GM19240 (cell line): ENCODE measurements at regions not wholly inside any gene's neighbourhood (a gene's known extent, or its start where the extent isn't known, plus 50 kb on each side); places are given as distances from the start of the nearest gene placed in this dataset.

Experiments
- DNase-seq: peaks from one replicate; pipeline ENCODE4 v3.0.0; 2011; ENCODE audit warnings: low spot score; ENCODE audit not compliant: insufficient read length

DNA sequence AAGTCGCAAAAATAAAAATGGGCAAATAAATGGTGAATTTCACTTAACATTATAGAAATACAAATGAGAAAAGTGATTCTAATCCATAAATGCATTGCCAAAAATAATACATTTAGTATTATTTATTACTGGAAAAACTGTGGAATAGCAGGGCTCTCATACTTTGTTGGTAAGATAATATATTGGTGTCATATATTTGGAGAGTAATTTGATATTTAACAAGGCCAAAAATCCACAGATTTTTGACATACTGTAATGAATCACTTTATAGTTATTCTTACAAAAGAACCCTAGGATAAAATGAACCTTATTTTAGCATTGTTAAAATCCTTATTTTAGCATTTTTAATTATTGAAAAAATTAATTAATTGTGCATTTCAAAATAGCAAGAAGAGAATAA is 397.2 kb upstream of the DAB2 start:
- DNase-seq, result no peak

DNA sequence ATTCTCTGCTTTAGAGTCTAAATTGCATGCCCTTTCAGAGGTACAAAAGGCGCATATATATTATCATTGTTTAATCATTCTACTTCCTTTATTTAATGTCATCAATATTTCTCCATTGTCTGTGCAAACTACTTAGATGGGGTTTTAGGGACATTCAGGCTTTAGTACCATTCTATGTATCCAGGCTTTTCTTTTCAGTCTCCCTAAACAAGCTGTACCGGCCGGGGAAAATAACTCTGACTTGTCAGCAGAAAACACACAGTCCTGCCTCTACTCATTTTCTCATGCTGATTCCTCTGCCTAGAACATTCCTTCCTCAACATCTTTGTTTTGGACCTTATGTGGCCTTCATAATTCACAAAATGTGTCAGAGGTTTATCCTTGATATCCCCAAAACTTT is 392.1 kb upstream of the DAB2 start:
- no peak for DNase-seq

DNA sequence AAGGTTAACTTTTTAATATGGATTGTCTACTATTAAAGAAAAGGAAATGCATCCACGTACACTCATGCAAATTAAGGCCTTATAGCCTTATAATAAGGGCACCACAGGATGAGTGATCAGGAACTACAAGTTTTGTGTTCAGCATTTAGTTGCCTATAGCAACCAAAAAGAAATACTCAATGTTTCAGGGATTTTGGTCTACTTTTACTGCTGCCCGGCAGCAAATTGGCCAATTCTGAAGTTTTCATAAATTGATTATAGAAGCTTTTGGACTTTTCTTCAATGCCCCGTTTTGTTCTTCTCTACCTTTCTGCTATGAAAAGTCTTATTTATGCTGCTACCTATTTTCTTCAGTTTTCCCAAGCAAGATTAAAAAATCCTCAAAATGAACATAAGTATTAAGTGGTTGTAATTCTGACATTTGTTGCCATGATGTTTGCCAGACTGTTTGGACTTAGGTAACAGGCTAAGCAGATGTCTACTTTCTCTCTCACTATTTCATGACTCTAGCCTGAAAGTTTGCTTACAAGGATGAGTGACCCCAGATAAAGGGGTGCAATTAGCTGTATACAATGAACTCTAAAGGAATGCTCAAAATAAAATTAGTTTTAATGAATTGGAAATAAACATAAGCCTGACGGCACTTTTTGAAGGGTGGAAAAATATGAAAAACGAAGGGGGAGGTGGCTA is 391.5 kb upstream of the DAB2 start:
- DNase-seq, result no peak

DNA sequence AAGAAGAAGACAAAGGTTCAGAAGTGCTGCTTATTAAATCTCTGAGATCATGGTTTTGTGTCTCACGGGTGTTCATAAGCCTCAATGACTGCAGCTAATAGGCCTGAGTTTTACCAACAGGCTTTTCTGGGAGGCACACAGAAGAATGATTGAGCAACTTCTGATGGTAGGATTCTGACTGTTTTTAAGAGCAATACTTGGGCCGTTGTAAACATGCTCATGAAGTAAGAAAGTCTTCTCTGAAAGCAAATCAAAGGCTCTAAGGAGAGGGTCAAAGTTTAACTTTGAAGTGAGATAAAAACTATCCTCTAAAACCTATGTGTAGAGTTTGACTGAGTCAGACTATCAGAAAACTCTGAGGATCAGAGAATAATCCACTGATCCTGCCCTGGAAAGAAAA is 390.9 kb upstream of the DAB2 start:
- no peak for DNase-seq

DNA sequence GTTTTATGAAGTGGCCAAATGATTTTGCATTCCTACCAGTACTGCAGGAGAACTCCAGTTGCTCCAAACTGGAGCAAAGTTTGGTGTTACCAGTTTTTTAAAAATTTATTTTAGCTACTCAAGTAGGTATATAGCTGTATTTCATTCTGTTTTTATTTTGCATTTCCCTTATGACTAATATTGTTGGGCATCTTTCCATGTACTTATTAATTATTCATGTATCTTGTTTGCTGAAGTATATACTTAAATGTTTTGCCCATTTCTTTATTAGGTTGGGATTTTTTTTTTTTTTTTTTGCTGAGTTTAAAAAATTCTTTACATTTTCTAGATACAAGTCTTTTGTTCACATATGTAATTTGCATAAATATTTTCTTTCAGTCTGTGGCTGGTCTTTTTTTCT is 386.6 kb upstream of the DAB2 start:
- no peak for DNase-seq

DNA sequence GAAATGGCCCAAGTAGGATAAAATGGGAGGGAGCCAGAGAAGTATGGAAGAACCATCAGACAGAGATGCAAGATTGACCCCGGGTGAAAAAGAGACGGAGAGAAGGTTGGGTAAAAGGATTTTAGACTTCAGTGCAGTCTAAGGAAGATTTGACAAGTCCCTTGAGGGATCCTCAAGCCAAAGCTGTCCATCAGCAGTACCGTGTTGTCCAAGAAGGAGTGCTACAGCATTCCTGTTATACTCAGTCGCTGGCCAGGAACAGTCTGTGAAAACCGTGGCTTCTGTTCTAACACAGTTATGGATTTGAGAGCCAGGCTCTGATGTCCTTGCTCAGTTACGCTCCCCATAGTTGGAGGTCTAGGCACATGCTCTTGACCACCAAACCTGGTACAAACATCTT is 383.9 kb upstream of the DAB2 start:
- no peak for DNase-seq

DNA sequence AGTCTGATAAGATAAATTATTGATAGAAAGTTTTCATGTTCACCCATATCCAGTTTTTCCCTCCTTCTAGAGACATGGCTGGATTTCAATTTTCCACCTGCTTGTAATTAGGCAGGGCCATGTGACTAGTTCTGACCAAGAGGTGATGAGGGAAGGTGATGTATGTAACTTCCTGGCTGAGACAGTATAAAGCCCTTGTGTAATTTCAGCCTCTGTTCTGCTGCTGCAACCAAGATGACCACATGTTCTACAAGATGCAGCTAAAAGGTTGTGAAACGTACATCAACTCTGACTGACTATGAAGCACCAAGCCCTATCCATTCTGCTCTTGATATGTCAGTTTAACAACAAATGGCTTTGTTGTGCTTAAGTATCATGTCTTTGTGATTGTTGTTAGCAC is 376.5 kb upstream of the DAB2 start:
- no peak for DNase-seq

DNA sequence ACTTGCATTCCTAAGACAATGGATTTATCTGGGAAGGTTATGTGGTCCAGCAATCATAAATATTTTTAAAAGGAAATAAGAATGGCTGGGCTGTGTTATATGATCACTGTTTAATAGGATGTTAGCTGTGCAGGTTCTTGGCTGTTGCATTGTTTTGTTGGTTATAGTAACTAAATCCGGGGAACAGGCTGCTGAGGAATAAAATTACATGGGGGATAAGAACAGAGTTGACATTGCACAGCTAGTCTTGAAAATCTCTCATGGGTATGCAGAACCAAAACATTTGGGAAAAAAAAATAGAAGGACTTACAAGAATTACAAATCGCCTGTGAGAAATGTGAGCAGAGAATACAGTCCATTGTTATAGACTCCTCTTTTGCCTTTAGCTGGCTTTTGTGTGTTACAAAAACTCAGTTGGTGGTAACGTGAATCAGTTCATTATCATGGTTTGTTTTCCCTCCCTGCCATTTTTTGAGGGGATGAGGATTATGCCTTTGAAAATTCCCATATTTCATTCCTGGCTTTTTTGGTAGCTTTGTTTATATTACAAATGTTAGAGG is 375.3 kb upstream of the DAB2 start:
- DNase-seq, result no peak

DNA sequence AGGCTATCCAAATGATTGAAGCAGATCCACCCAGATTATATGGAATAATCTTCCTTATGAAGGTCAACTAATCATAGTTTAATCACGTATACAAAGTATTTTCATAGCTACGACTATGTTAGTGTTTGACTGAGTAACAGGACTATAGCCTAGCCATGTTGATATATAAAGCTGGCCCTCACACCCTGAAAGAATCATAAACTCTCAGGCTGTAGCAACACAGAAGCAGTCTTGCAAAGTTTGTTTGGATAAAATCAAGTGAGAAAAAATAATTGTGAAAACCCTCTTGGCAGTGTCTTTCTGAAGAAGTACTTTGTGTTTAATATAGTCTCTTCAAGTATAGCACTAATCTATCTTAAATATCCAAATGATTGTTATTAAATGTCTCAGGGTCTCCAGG is 374.5 kb upstream of the DAB2 start:
- DNase-seq, result no peak

DNA sequence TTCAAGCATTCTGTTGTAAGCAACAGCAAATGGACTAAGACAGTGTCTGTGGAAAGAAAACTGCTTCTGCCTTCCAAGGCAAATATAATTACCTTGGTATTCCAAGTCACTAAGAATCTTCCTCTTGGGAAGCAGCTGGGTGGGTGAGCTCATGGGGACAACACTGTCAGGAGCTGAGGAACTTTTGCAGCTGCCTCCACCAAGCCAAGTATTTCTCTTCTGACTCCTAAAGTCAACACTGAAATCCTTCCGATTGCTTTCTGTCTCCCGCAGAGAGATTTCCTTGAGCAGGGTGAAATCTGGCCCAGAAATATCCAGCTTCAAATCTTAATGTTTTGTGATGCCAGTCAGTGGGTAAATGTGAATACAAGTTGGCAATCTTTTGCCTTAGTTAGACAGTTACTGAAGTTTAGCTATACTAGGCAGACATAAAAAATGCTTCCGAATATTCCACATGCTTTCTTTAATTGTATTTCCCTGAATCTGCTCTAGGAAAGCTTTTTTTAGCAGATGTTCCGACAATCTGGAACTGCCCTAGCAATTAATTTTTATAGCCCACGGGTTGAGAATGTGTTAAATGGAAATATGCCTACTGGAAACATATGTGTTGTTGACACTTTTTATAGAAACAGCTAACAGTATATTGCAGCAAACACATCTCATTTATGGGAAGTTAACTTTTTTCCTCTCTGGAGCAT is 369.9 kb upstream of the DAB2 start:
- no peak for DNase-seq

DNA sequence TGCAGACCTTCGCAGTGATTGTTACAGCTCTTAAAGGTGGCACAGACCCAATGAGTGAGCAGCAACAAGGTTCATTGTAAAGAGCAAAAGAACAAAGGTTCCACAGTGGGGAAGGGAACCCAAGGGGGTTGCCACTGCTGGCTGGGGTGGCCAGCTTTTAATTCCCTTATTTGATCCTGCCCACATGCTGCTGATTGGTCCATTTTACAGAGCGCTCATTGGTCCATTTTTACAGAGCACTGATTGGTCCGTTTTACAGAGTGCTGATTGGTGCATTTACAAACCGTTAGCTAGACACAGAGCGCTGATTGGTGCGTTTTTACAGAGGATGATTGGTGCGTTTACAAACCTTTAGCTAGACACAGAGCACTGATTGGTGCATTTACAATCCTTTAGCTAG is 360.6 kb upstream of the DAB2 start:
- no peak for DNase-seq

DNA sequence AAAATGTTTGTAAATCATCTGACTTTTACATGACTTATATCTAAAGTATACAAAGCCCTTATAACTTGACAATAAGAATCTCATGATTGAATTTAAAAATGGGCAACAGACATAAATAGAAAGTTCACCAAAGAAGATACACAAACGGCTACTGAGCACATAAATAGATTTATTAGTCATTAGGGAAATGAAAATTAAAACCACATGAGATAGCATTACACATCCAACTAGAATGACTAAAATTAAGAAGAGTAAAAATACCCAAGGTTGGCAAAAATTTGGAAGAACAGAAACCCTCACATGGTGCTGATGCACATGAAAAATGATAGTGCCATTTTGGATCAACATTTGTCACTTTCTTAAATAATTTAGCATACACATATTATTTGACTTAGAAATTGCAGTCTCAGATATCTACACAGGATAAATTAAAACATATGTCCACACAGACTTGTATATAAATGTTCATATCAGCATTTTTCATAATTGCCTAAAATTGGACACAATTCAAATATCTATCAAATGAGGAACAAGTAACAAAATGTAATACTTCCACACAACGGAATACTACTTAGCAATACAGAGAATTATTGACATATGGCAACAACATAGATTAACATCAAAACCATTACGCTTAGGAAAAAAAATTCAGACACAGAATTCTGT is 359.1 kb upstream of the DAB2 start:
- no peak for DNase-seq

DNA sequence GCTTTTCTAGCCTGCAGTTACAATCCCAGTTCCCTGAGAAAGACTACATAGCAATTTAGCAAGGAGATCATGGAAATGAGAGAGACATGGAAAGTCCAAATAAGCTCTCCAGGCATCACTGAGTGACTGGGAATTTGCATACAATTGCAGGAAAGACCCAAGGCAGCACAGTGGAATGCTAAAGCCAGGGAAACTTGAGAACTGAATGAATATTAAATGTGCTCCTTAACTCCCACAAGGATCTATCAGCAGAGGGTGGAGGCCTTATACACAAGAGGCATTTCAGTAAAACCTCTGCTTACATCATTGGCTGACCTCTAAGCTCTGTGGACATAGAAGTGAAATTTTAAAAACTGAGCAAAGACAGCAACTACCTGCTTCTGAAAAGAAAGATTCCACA is 355.6 kb upstream of the DAB2 start:
- DNase-seq, result no peak

DNA sequence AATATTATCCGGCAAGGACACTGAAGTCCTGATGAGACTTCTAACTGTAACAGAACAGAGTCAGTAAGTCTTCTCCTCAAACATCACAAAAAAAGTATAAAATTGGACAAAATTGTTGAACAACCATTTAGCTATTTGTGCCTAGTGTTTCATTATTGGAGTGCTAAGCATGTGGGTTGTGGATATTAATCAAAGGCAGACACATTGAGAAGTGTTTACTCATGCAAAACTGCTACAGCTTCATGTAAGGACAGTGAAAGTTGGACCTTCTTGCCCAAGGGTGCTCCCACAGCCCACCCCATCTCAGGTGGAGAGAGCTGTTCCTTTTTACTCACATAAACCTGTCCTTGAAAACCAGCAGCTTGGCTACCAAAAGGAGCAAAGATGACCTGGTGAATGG is 355.1 kb upstream of the DAB2 start:
- no peak for DNase-seq

DNA sequence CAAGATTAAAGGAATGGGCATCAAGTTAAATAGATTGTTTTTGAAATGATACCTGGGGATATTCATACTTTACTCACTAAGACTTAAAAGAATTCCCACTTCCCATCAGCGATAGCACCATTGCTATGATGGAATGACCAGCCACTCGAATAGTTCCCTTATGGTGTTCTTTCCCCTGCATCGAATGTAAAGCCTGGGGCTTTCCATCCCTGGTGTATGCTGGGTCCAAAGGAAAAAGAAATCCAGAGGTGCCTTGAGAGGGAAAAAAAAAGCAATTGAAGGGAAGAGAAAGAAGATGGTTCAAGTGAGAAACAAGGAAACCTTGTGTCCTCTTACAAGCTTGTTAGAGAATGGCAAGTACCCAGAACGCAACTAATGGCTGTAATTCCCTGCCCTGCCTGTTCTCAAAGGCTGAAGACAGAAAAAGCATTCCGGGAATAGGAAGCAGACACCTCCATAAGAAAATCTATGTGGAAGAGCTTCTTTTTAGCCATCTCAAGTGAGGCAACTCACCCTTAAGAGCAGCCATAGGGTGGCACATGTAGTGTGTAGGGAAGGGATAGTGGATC is 351.1 kb upstream of the DAB2 start:
- no peak for DNase-seq

DNA sequence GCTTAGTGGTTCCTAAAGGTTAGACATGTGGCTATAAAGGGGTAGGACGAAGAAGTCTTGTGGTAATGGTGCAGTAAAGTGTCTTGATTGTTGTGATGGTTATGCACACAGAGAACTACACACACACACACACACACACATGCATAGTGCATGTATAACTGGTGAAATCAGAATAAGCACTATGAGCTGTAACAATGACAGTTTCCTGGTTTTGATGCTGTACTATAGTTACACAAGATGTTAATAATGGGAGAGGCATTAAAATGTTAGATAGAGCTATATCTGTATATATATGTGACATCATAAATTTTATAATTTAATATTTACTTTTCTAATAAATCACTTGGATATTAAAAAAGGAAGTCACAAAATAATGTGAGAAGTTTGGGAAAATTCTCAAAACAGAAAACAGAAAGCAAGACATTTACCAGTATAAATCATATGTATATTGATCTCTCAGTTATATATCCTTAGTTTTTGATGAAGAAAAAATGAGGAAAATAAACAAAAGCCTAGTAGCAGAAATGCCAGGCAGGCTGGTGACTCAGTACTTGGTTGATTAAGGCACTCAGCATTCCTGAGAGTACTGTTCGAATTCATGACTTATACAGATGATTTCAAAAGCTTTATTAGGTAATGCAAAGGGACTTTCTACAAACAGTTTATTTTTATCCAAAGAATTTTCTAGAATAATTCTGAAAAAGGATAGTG is 350.5 kb upstream of the DAB2 start:
- no peak for DNase-seq

DNA sequence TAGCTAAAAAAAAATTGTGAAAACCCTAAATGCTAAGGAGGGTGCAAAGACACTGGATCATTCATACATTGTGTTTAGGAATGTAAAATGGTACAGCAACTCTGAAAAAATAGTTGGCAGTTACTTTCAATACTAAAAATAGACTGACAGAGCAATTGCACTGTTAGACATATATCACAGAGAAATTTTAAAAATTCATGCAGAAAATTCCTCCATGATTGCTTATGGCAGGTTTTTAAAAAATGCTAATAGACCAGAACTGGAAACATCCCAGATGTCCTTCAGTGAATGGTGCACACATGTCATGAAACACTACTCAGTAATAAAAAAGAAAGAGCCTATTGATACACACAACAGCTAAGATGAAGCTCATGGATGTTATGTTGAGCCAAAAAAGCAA is 349.8 kb upstream of the DAB2 start:
- DNase-seq, result no peak

DNA sequence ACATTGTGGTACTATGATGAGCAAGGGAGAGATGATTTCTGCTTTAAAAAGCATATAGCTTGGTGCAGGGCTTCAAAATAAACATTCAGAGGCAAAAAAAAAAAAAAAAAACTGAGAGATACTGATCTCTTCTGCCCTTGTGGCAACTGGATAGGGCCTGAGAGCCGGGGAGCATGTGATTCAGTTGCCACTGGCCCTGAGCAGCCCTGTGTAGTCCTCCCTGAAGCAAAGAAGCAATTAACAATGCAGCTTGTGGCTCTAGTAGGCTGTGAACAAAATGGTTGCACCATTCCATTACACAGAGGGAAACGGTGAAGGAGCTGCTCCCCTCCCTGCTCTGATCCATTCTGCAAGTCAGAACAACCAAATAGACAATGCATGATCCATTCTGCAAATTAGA is 347.5 kb upstream of the DAB2 start:
- DNase-seq, result no peak

DNA sequence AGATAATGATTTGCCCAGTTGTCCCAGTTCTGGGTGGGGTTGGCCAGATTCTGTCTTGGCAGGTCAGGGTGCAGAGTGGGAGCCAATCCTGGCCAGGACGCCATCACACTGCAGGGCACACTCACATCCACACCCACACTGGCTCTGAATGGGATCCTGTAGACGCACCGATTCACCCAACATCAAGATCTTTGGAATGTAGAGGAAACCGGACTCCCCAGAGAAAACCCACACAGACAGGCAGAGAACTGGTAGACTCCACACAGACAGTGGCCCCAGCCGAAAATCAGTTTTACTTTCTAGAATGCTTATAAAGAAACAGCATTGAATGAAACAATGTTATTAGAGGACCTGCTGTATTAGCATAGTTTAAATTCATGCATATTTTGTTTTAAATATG is 343.1 kb upstream of the DAB2 start:
- no peak for DNase-seq

DNA sequence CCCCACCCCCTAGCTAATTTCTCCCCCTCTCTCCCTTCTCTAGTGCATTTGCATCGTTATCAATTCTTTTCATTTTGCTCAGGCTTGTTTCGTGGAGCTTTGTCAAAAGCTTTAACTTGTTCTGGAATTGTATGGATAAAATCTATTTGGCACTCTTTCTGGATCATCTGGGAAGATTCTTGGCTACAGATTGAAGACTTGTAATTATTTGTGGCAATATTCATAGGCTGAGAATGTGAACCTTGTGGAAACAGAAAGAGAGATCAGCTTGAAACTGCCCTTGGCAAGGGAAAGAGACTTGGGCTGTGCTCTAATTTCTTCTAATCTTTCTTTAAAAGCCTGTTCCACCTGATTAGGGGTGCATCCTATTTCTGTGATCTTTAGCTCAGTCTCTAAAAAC is 340.6 kb upstream of the DAB2 start:
- no peak for DNase-seq

DNA sequence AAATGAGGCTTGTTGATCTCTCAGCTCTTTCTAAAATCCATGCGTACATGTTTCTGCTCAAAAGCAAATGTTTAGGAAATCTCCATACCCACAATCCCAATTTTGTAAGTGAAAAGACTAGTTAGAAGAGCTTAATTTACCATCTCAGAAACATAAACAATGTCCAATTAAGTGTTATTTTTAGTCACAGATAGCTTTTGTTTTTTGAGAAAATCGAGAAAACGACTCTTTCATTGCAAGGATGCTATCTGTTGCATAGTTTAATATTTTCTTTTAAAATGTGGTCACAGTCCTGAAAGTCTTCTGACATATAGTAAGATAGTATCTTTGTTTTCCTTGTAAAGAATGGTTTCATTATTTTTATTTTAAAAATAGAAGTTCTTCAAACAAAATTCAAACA is 338.0 kb upstream of the DAB2 start:
- DNase-seq, result no peak
